GM23338 (cell line): ENCODE measurements at regions not wholly inside any gene's neighbourhood (a gene's known extent, or its start where the extent isn't known, plus 50 kb on each side); places are given as distances from the start of the nearest gene placed in this dataset.

Experiments
- ATAC-seq: fragments of 200-7000 bp; cut with Tn5 transposase; 3 replicates; pipeline ENCODE4 v1.9.1; 2020
- DNase-seq: peaks from one replicate; pipeline ENCODE4 v3.0.0-alpha.2; 2015; ENCODE audit warnings: low spot score
- H2AFZ ChIP-seq: fragments of 200-600 bp; sonication (generic); 2 replicates; pipeline ENCODE4 v1.8.0; 2016; ENCODE audit warnings: antibody characterized with exemption, mild to moderate bottlenecking, moderate library complexity
- H3F3A ChIP-seq: fragments of 200-600 bp; sonication (generic); replicated peaks from 2 replicates; pipeline ENCODE4 v1.8.0; 2017; ENCODE audit warnings: antibody characterized with exemption, mixed run types, low read depth
- H3K27ac ChIP-seq: fragments of 200-600 bp; sonication (generic); 2 replicates; pipeline ENCODE4 v1.6.1; 2016; ENCODE audit warnings: low read depth
- H3K27me3 ChIP-seq: fragments of 200-600 bp; sonication (generic); 2 replicates; pipeline ENCODE4 v1.8.0; 2016; ENCODE audit warnings: mild to moderate bottlenecking, mixed run types, moderate library complexity; ENCODE audit not compliant: insufficient read depth
- H3K36me3 ChIP-seq: fragments of 200-600 bp; sonication (generic); 2 replicates; pipeline ENCODE4 v1.8.0; 2016; ENCODE audit warnings: mild to moderate bottlenecking; ENCODE audit not compliant: insufficient read depth
- H3K4me1 ChIP-seq: fragments of 200-600 bp; sonication (generic); 2 replicates; pipeline ENCODE4 v1.8.0; 2016; ENCODE audit warnings: mild to moderate bottlenecking, moderate library complexity; ENCODE audit not compliant: insufficient read depth
- H3K4me2 ChIP-seq: fragments of 200-600 bp; sonication (generic); 2 replicates; pipeline ENCODE4 v1.7.1; 2017; ENCODE audit warnings: mixed run types
- H3K4me3 ChIP-seq: fragments of 200-600 bp; sonication (generic); 2 replicates; pipeline ENCODE4 v1.6.1; 2016; ENCODE audit warnings: mixed run types
- H3K79me2 ChIP-seq: fragments of 200-600 bp; sonication (generic); replicated peaks from 2 replicates; pipeline ENCODE4 v1.8.0; 2017; ENCODE audit warnings: mild to moderate bottlenecking; ENCODE audit not compliant: insufficient read depth
- H3K9me2 ChIP-seq: fragments of 200-600 bp; sonication (generic); 2 replicates; pipeline ENCODE4 v1.8.0; 2017; ENCODE audit not compliant: insufficient read depth
- H4K20me1 ChIP-seq: fragments of 200-600 bp; sonication (generic); replicated peaks from 2 replicates; pipeline ENCODE4 v1.8.0; 2017; ENCODE audit warnings: mild to moderate bottlenecking; ENCODE audit not compliant: insufficient read depth
- H3K27ac Mint-ChIP-seq: 2 replicates; pipeline ENCODE4 v1.8.0; 2020; ENCODE audit warnings: inconsistent platforms, mild to moderate bottlenecking, moderate library complexity, mixed read lengths
- H3K27me3 Mint-ChIP-seq: 3 replicates; pipeline ENCODE4 v1.8.0; 2022; ENCODE audit warnings: low read depth, mild to moderate bottlenecking, moderate library complexity, mixed read lengths, inconsistent platforms; ENCODE audit not compliant: insufficient read depth, poor library complexity
- H3K36me3 Mint-ChIP-seq: 3 replicates; pipeline ENCODE4 v1.8.0; 2021; ENCODE audit warnings: low read depth, mild to moderate bottlenecking, inconsistent platforms, moderate library complexity, mixed read lengths
- H3K4me1 Mint-ChIP-seq: 3 replicates; pipeline ENCODE4 v1.8.0; 2020; ENCODE audit warnings: mild to moderate bottlenecking, inconsistent platforms, mixed read lengths
- H3K4me3 Mint-ChIP-seq: 3 replicates; pipeline ENCODE4 v1.8.0; 2021; ENCODE audit warnings: moderate library complexity, mild to moderate bottlenecking, inconsistent platforms, mixed read lengths
- H3K9me3 Mint-ChIP-seq: 3 replicates; pipeline ENCODE4 v1.8.0; 2020; ENCODE audit warnings: moderate library complexity, mild to moderate bottlenecking, inconsistent platforms, mixed read lengths
- CREB1 ChIP-seq: fragments of 250-450 bp; sonication (Bioruptor Pico); IDR thresholded peaks from 2 replicates; pipeline ENCODE4 v1.5.0; 2020; ENCODE audit warnings: low read depth, mild to moderate bottlenecking, moderate library complexity
- EZH2 ChIP-seq: fragments of 200-600 bp; sonication (generic); IDR thresholded peaks from one replicate; pipeline ENCODE4 v1.8.0; 2017; ENCODE audit warnings: antibody characterized with exemption, mild to moderate bottlenecking, low read depth; ENCODE audit not compliant: unreplicated experiment
- EZH2phosphoT487 ChIP-seq: fragments of 200-600 bp; sonication (generic); IDR thresholded peaks from one replicate; pipeline ENCODE4 v1.8.1; 2018; ENCODE audit warnings: antibody characterized with exemption; ENCODE audit not compliant: unreplicated experiment
- JUNB ChIP-seq: IDR thresholded peaks from one replicate; pipeline ENCODE4 v1.6.1; 2016; ENCODE audit warnings: antibody characterized with exemption; ENCODE audit not compliant: unreplicated experiment
- NANOG ChIP-seq: IDR thresholded peaks from 2 replicates; pipeline ENCODE4 v1.6.1; 2016; ENCODE audit warnings: antibody characterized with exemption, borderline replicate concordance
- POLR2AphosphoS5 ChIP-seq: IDR thresholded peaks from 2 replicates; pipeline ENCODE4 v1.6.1; 2016; ENCODE audit warnings: antibody characterized with exemption, low read depth
- STAT1 ChIP-seq: IDR thresholded peaks from one replicate; pipeline ENCODE4 v1.6.1; 2016; ENCODE audit warnings: antibody characterized with exemption; ENCODE audit not compliant: unreplicated experiment
- ZNF114 ChIP-seq: fragments of 250-450 bp; sonication (Bioruptor Pico); IDR thresholded peaks from 2 replicates; pipeline ENCODE4 v1.5.0; 2020; ENCODE audit warnings: mild to moderate bottlenecking, moderate library complexity
- ZNF331 ChIP-seq: fragments of 250-450 bp; sonication (Bioruptor Pico); IDR thresholded peaks from 2 replicates; pipeline ENCODE4 v1.5.0; 2020; ENCODE audit warnings: low read depth, mild to moderate bottlenecking, moderate library complexity
- TF ChIP-seq, protein P1 (sequence below), 2 experiments: fragments of 200-600 bp in 1 of 2; sonication (generic) in 1 of 2; conservative IDR thresholded peaks; 2 replicates each; pipeline versions ENCODE4 v1.5.1 to v1.6.1; 2016 to 2017; ENCODE audit warnings: antibody characterized with exemption in 2 of 2, low read depth in 2 of 2, mild to moderate bottlenecking in 2 of 2, moderate library complexity in 1 of 2
- TF ChIP-seq, protein P2 (sequence below): IDR thresholded peaks from 2 replicates; pipeline ENCODE4 v1.6.1; 2016; ENCODE audit warnings: antibody characterized with exemption
- TF ChIP-seq, protein P3 (sequence below): IDR thresholded peaks from one replicate; pipeline ENCODE4 v1.6.1; 2018; ENCODE audit warnings: antibody characterized with exemption; ENCODE audit not compliant: unreplicated experiment

DNA sequence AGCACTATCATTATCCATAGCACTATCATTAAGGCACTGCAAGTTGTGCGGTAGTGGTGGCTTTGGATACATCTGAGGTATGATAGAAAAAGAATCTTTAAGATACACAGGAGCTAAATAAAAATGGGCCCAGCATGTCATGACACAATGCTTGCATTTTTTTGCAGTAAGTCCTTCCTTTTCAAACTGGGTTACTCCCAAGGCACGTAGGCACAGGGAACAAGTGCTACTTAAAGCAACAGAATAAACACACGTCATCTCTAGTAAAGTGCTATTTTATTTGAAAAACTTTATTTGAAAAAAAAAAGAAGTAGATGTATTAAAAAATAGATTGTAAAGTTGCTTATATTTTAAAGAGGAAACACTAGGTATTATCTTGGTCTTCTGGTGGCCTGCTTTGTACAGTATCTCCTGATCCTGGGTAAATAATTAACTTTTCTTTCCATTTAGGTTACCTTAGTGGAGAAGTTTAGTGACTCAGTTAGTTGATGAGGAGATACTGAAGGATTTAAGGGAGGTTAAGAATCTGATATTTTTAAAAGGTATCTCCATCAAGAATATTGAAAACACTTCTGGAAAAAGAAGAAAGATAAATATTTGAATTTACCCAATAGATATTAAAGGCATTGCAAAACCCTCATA lies 129.6 kb downstream of the EDN1 start (continued):
- TF ChIP-seq, protein P1, sequence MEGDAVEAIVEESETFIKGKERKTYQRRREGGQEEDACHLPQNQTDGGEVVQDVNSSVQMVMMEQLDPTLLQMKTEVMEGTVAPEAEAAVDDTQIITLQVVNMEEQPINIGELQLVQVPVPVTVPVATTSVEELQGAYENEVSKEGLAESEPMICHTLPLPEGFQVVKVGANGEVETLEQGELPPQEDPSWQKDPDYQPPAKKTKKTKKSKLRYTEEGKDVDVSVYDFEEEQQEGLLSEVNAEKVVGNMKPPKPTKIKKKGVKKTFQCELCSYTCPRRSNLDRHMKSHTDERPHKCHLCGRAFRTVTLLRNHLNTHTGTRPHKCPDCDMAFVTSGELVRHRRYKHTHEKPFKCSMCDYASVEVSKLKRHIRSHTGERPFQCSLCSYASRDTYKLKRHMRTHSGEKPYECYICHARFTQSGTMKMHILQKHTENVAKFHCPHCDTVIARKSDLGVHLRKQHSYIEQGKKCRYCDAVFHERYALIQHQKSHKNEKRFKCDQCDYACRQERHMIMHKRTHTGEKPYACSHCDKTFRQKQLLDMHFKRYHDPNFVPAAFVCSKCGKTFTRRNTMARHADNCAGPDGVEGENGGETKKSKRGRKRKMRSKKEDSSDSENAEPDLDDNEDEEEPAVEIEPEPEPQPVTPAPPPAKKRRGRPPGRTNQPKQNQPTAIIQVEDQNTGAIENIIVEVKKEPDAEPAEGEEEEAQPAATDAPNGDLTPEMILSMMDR (conservative IDR thresholded peaks at IDR 0.05; ENCODE audit: low read depth in 2 of 2), result no peak
- TF ChIP-seq POLR2AphosphoS5 (no peak), STAT1 (no peak), JUNB (no peak), NANOG (no peak), EZH2 (no peak), ZNF114 (no peak)
- TF ChIP-seq, protein P2, sequence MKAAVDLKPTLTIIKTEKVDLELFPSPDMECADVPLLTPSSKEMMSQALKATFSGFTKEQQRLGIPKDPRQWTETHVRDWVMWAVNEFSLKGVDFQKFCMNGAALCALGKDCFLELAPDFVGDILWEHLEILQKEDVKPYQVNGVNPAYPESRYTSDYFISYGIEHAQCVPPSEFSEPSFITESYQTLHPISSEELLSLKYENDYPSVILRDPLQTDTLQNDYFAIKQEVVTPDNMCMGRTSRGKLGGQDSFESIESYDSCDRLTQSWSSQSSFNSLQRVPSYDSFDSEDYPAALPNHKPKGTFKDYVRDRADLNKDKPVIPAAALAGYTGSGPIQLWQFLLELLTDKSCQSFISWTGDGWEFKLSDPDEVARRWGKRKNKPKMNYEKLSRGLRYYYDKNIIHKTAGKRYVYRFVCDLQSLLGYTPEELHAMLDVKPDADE, result no peak

DNA sequence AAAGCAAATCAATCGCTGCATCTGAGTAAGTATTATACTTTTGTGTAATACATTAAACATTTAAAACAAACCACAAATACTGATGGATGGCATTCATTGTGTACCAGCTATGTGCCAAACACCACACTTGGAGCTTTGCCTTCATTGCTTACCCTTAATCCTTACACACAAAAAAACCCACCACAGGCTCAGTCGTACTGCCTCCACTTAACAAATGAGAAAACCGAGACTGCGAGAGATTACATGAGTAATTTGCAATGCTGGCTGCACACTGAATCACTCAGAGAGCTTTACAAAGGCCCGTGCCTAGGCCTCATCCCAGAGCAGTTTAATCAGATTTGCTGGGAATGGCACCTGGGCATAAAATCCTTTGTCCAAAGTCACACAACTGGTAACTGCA lies 130.5 kb downstream of the EDN1 start:
- H3K36me3 Mint-ChIP-seq, result no peaks in the 10 kb centered on the region
- no peak for DNase-seq
- no peaks in the 10 kb centered on the region for H3K79me2 ChIP-seq

More for the DNA sequence above, 130.5 kb downstream of the EDN1 start:
- no peak overlapping the region for H3K4me3 ChIP-seq
- no peak overlapping the region for H3K27ac ChIP-seq
- H3K27me3 Mint-ChIP-seq, result no peaks in the 10 kb centered on the region
- ATAC-seq, result no peak
- no peak overlapping the region for H3K4me2 ChIP-seq
- no peaks in the 10 kb centered on the region; the same call in 1 of the 2 replicates for H3K9me2 ChIP-seq
- H2AFZ ChIP-seq, result no peak overlapping the region
- no peaks in the 10 kb centered on the region for H4K20me1 ChIP-seq
- no peak overlapping the region for H3K27ac Mint-ChIP-seq
- H3K4me1 ChIP-seq, result no peaks in the 10 kb centered on the region; the same call in 1 of the 2 replicates
- no peaks in the 10 kb centered on the region for H3K36me3 ChIP-seq
- no peak for TF ChIP-seq EZH2
- TF ChIP-seq, protein P3, sequence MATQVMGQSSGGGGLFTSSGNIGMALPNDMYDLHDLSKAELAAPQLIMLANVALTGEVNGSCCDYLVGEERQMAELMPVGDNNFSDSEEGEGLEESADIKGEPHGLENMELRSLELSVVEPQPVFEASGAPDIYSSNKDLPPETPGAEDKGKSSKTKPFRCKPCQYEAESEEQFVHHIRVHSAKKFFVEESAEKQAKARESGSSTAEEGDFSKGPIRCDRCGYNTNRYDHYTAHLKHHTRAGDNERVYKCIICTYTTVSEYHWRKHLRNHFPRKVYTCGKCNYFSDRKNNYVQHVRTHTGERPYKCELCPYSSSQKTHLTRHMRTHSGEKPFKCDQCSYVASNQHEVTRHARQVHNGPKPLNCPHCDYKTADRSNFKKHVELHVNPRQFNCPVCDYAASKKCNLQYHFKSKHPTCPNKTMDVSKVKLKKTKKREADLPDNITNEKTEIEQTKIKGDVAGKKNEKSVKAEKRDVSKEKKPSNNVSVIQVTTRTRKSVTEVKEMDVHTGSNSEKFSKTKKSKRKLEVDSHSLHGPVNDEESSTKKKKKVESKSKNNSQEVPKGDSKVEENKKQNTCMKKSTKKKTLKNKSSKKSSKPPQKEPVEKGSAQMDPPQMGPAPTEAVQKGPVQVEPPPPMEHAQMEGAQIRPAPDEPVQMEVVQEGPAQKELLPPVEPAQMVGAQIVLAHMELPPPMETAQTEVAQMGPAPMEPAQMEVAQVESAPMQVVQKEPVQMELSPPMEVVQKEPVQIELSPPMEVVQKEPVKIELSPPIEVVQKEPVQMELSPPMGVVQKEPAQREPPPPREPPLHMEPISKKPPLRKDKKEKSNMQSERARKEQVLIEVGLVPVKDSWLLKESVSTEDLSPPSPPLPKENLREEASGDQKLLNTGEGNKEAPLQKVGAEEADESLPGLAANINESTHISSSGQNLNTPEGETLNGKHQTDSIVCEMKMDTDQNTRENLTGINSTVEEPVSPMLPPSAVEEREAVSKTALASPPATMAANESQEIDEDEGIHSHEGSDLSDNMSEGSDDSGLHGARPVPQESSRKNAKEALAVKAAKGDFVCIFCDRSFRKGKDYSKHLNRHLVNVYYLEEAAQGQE, result no peak
- TF ChIP-seq, protein P2, result no peak
- TF ChIP-seq POLR2AphosphoS5, result no peak
- TF ChIP-seq ZNF114, result no peak
- TF ChIP-seq STAT1, result no peak
- TF ChIP-seq NANOG, result no peak
- TF ChIP-seq, protein P1 (conservative IDR thresholded peaks at IDR 0.05; ENCODE audit: low read depth in 2 of 2), result no peak
- TF ChIP-seq CREB1 (CRISPR knock-in tag), result no peak
- no peak for TF ChIP-seq EZH2phosphoT487
- no peak for TF ChIP-seq JUNB
- no peak for TF ChIP-seq ZNF331 (CRISPR knock-in tag)
- no peak overlapping the region for H3K4me3 Mint-ChIP-seq
- H3F3A ChIP-seq, result no peaks in the 10 kb centered on the region
- no peaks in the 10 kb centered on the region for H3K27me3 ChIP-seq
- peaks cover 9% of the 10 kb centered on the region; the same call in 2 of the 3 replicates for H3K4me1 Mint-ChIP-seq
- H3K9me3 Mint-ChIP-seq, result no peaks in the 10 kb centered on the region
